HEK293T (cell line): ENCODE measurements at regions not wholly inside any gene's neighbourhood (a gene's known extent, or its start where the extent isn't known, plus 50 kb on each side); places are given as distances from the start of the nearest gene placed in this dataset.
"Not testable (repeated sequence)": the region's sequence is repeated elsewhere in the genome, so short reads cannot be mapped to it uniquely, and the experiment has no call there.

ENCODE experiments used
- CTCF ChIA-PET: fragments of 350-600 bp; formaldehyde crosslinking; extraction: SDS; loops from one replicate; lab custom pipeline; 2021; ENCODE audit warnings: antibody characterized with exemption, inconsistent platforms; lab: Yijun Ruan, JAX
- POLR2A ChIA-PET: fragments of 350-600 bp; formaldehyde crosslinking; extraction: SDS; loops from one replicate; lab custom pipeline; 2020; ENCODE audit warnings: antibody characterized with exemption, inconsistent platforms; lab: Yijun Ruan, JAX
- DNase-seq: peaks from one replicate; pipeline ENCODE4 v3.0.0; 2012; ENCODE audit warnings: mixed read lengths; ENCODE audit errors: extremely low spot score
- ARNT ChIP-seq: fragments of 450-650 bp; IDR thresholded peaks from 2 replicates; pipeline ENCODE4 v1.6.1; 2017; ENCODE audit warnings: mild to moderate bottlenecking
- BHLHE40 ChIP-seq: fragments of 450-650 bp; IDR thresholded peaks from 2 replicates; pipeline ENCODE4 v1.6.1; 2016; ENCODE audit warnings: mild to moderate bottlenecking, moderate library complexity, borderline replicate concordance
- CTBP1 ChIP-seq: fragments of 450-650 bp; IDR thresholded peaks from 2 replicates; pipeline ENCODE4 v1.6.1; 2016; ENCODE audit warnings: borderline replicate concordance
- ELF4 ChIP-seq: fragments of 450-650 bp; IDR thresholded peaks from 2 replicates; pipeline ENCODE4 v1.6.1; 2017; ENCODE audit warnings: antibody characterized with exemption
- FOXA1 ChIP-seq: fragments of 450-650 bp; IDR thresholded peaks from 2 replicates; pipeline ENCODE4 v1.6.1; 2016; ENCODE audit warnings: mild to moderate bottlenecking
- FOXK2 ChIP-seq: fragments of 450-650 bp; IDR thresholded peaks from 2 replicates; pipeline ENCODE4 v1.6.1; 2016; ENCODE audit warnings: mild to moderate bottlenecking
- FOXM1 ChIP-seq: fragments of 450-650 bp; IDR thresholded peaks from 2 replicates; pipeline ENCODE4 v1.6.1; 2017; ENCODE audit warnings: mild to moderate bottlenecking, borderline replicate concordance
- HDGF ChIP-seq: fragments of 450-650 bp; IDR thresholded peaks from 2 replicates; pipeline ENCODE4 v1.6.1; 2017; ENCODE audit warnings: antibody characterized with exemption, borderline replicate concordance
- L3MBTL2 ChIP-seq: fragments of 450-650 bp; conservative IDR thresholded peaks from 2 replicates; pipeline ENCODE4 v1.6.1; 2016; ENCODE audit warnings: mild to moderate bottlenecking
- LEF1 ChIP-seq: fragments of 450-650 bp; IDR thresholded peaks from 2 replicates; pipeline ENCODE4 v1.6.1; 2017; ENCODE audit warnings: mild to moderate bottlenecking, borderline replicate concordance
- NFRKB ChIP-seq: fragments of 450-650 bp; IDR thresholded peaks from 2 replicates; pipeline ENCODE4 v1.6.1; 2016; ENCODE audit warnings: mild to moderate bottlenecking, moderate library complexity
- PKNOX1 ChIP-seq: fragments of 450-650 bp; IDR thresholded peaks from 2 replicates; pipeline ENCODE4 v1.6.1; 2016
- SP1 ChIP-seq: fragments of 450-650 bp; IDR thresholded peaks from 2 replicates; pipeline ENCODE4 v1.6.1; 2017
- SUZ12 ChIP-seq: fragments of 450-650 bp; IDR thresholded peaks from 2 replicates; pipeline ENCODE4 v1.6.1; 2016; ENCODE audit warnings: mild to moderate bottlenecking
- TARDBP ChIP-seq: fragments of 450-650 bp; IDR thresholded peaks from 2 replicates; pipeline ENCODE4 v1.6.1; 2016

- TF ChIP-seq ELF4 (no peak), PKNOX1 (no peak), NFRKB (no peak), ARNT (no peak), TARDBP (no peak), FOXK2 (no peak), SUZ12 (no peak), L3MBTL2 (no peak), FOXA1 (no peak), HDGF (no peak), BHLHE40 (no peak), SP1 (no peak), FOXM1 (no peak), CTBP1 (no peak)
- DNase-seq = no peak
- ChIA-PET CTCF (no interaction called here), POLR2A (no interaction called here)
These were observed 73.7 kb upstream of the WDR44 start for GRCh38 chrX:118272242-118272641.

GRCh38 chrX:118286066-118286762 is 59.7 kb upstream of the WDR44 start:
- no peak for DNase-seq
- POLR2A ChIA-PET = no interaction called here
- CTCF ChIA-PET = interaction anchor here (0.6 kb wide), 1 partner anchor 542 kb away, joined by 3 read pairs; no protein-coding TSS in a partner anchor
- TF ChIP-seq FOXA1 (no peak), TARDBP (no peak), L3MBTL2 (no peak), ELF4 (no peak), SP1 (no peak), SUZ12 (no peak), LEF1 (no peak)

GRCh38 chrX:118295818-118296217 is 50.1 kb upstream of the WDR44 start:
- POLR2A ChIA-PET, DNase-seq, CTCF ChIA-PET: not testable (repeated sequence)
